ENCODE measurements at regions not wholly inside any gene's neighbourhood (a gene's known extent, or its start where the extent isn't known, plus 50 kb on each side); places are given as distances from the start of the nearest gene placed in this dataset.

DNA sequence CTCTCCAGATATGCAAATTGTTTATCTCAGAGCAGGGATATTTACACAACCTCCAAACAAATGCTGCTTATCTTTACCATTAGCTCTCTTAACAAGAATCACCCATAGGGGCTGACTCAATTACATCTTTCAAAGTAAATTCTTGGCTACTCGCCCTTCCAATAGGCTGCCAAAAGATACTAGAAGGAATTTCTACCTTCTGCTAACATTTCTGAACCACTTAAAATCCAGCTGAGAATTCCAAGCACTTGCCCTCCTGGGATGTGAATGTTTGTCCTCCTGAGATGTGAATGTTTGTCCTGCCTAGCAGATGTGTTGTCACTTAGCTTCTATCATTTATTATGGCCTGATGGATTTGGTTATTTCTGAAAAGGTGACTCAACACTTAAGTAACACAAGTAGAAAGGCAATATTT is 388.0 kb downstream of the GJA1 start (continued):
- TF ChIP-seq, protein P1, sequence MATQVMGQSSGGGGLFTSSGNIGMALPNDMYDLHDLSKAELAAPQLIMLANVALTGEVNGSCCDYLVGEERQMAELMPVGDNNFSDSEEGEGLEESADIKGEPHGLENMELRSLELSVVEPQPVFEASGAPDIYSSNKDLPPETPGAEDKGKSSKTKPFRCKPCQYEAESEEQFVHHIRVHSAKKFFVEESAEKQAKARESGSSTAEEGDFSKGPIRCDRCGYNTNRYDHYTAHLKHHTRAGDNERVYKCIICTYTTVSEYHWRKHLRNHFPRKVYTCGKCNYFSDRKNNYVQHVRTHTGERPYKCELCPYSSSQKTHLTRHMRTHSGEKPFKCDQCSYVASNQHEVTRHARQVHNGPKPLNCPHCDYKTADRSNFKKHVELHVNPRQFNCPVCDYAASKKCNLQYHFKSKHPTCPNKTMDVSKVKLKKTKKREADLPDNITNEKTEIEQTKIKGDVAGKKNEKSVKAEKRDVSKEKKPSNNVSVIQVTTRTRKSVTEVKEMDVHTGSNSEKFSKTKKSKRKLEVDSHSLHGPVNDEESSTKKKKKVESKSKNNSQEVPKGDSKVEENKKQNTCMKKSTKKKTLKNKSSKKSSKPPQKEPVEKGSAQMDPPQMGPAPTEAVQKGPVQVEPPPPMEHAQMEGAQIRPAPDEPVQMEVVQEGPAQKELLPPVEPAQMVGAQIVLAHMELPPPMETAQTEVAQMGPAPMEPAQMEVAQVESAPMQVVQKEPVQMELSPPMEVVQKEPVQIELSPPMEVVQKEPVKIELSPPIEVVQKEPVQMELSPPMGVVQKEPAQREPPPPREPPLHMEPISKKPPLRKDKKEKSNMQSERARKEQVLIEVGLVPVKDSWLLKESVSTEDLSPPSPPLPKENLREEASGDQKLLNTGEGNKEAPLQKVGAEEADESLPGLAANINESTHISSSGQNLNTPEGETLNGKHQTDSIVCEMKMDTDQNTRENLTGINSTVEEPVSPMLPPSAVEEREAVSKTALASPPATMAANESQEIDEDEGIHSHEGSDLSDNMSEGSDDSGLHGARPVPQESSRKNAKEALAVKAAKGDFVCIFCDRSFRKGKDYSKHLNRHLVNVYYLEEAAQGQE (IDR thresholded peaks at IDR 0.05; ENCODE audit: low read depth, low read length) = no peak

GRCh38 chr6:121826156-121826810 is 390.8 kb downstream of the GJA1 start:
- Histone ChIP-seq H3K79me2 (ENCODE audit: control insufficient read depth, insufficient read depth, low read length) (no peaks in the 10 kb centered on the region), H3K27me3 (replicated peaks in 1 of 2; ENCODE audit: control insufficient read depth in 2 of 2, insufficient read depth in 2 of 2, low read length in 1 of 2) (no peaks in the 10 kb centered on the region), H3K27ac (ENCODE audit: control insufficient read depth, insufficient read depth) (no peak overlapping the region), H2AFZ (ENCODE audit: control insufficient read depth, low read depth, low read length) (no peak overlapping the region), H3K36me3 (ENCODE audit: control insufficient read depth in 2 of 2, insufficient read depth in 2 of 2, low read length in 1 of 2) (no peaks in the 10 kb centered on the region), H3K4me3 (no peak overlapping the region), H3K9me3 (replicated peaks; ENCODE audit: control insufficient read depth, insufficient read depth, low read length) (no peaks in the 10 kb centered on the region), H4K20me1 (ENCODE audit: control insufficient read depth, insufficient read depth) (no peaks in the 10 kb centered on the region), H3K4me1 (ENCODE audit: control insufficient read depth, insufficient read depth, low read length) (no peaks in the 10 kb centered on the region), H3K9ac (ENCODE audit: control insufficient read depth, insufficient read depth, low read length) (no peak overlapping the region), H3K4me2 (ENCODE audit: control insufficient read depth, insufficient read depth) (no peak overlapping the region)
- ATAC-seq (no peak), FAIRE-seq (no peak), DNase-seq (ENCODE audit: low read depth, low spot score) (no peak)
- intact Hi-C loops (cut with micrococcal nuclease; ENCODE audit: unreplicated experiment) (no loop called here), in situ Hi-C loops (cut with MboI) (no loop called here)
- BruUV-seq (replicated peaks) = no TSS peak
- ChIA-PET SMC1A (ENCODE audit: uncharacterized antibody, unreplicated experiment) (no interaction called here), POLR2A (no interaction called here), CTCF (no interaction called here), RAD21 (ENCODE audit: unreplicated experiment) (no interaction called here)
- TF ChIP-seq POLR2A (IDR thresholded peaks at IDR 0.05; ENCODE audit: low read depth, low read length) (no peak), HDGF (IDR thresholded peaks at IDR 0.05) (no peak), SRF (IDR thresholded peaks at IDR 0.05; ENCODE audit: low read depth in 2 of 2, low read length in 2 of 2) (no peak), SIN3A (IDR thresholded peaks at IDR 0.05; ENCODE audit: low read depth, low read length) (no peak), STAT3 (IDR thresholded peaks at IDR 0.05; ENCODE audit: low read depth, low read length) (no peak), CEBPZ (IDR thresholded peaks at IDR 0.05; ENCODE audit: low read depth, low read length) (no peak), CEBPB (IDR thresholded peaks at IDR 0.05; ENCODE audit: borderline replicate concordance in 1 of 2, low read depth in 2 of 2, low read length in 2 of 2) (no peak), ZNF217 (IDR thresholded peaks at IDR 0.05) (no peak), PAX5 (IDR thresholded peaks at IDR 0.05; ENCODE audit: borderline replicate concordance, low read depth, low read length) (no peak), BHLHE40 (IDR thresholded peaks at IDR 0.05; ENCODE audit: borderline replicate concordance in 1 of 2, low read depth in 2 of 2, low read length in 1 of 2) (no peak)
- TF ChIP-seq, protein P2, sequence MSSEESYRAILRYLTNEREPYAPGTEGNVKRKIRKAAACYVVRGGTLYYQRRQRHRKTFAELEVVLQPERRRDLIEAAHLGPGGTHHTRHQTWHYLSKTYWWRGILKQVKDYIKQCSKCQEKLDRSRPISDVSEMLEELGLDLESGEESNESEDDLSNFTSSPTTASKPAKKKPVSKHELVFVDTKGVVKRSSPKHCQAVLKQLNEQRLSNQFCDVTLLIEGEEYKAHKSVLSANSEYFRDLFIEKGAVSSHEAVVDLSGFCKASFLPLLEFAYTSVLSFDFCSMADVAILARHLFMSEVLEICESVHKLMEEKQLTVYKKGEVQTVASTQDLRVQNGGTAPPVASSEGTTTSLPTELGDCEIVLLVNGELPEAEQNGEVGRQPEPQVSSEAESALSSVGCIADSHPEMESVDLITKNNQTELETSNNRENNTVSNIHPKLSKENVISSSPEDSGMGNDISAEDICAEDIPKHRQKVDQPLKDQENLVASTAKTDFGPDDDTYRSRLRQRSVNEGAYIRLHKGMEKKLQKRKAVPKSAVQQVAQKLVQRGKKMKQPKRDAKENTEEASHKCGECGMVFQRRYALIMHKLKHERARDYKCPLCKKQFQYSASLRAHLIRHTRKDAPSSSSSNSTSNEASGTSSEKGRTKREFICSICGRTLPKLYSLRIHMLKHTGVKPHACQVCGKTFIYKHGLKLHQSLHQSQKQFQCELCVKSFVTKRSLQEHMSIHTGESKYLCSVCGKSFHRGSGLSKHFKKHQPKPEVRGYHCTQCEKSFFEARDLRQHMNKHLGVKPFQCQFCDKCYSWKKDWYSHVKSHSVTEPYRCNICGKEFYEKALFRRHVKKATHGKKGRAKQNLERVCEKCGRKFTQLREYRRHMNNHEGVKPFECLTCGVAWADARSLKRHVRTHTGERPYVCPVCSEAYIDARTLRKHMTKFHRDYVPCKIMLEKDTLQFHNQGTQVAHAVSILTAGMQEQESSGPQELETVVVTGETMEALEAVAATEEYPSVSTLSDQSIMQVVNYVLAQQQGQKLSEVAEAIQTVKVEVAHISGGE (CRISPR knock-in tag; IDR thresholded peaks at IDR 0.05) = no peak
- WGBS (ENCODE audit: insufficient coverage, insufficient replicate concordance, low lambda C conversion rate, missing lambda C conversion rate) = 0% methylated on average over 4 of the region's 4 CpGs

All from GM12878 (cell line).